Coronary artery (tissue), 2 donors: ENCODE measurements at regions not wholly inside any gene's neighbourhood (a gene's known extent, or its start where the extent isn't known, plus 50 kb on each side); places are given as distances from the start of the nearest gene placed in this dataset.

Source experiments
- DNase-seq: peaks from one replicate; pipeline ENCODE4 v3.0.0-alpha.2; 2017; ENCODE audit warnings: low spot score
- H3K27ac ChIP-seq, 2 donors: fragments of 200-600 bp; sonication (generic); one replicate each; pipeline ENCODE4 v1.5.1; 2016 to 2019
- H3K4me3 ChIP-seq: fragments of 200-600 bp; sonication (generic); 2 replicates; pipeline ENCODE4 v1.5.1; 2016; ENCODE audit warnings: mild to moderate bottlenecking, moderate library complexity
- CTCF ChIP-seq: fragments of 200-600 bp; sonication (generic); IDR thresholded peaks from one replicate; pipeline ENCODE4 v1.5.1; 2019; ENCODE audit warnings: antibody characterized with exemption

- no peak for TF ChIP-seq CTCF
- DNase-seq, result no peak
- Histone ChIP-seq H3K4me3 (no peak overlapping the region), H3K27ac (no peak overlapping the region)
These were observed 1555.4 kb upstream of the ADGRL3 start for GRCh38 chr4:59644765-59645164.

- no peak for DNase-seq
- H3K4me3 ChIP-seq, result no peak overlapping the region
- TF ChIP-seq CTCF, result no peak
- no peak overlapping the region for H3K27ac ChIP-seq
These were observed 1554.0 kb upstream of the ADGRL3 start for GRCh38 chr4:59646082-59646481.

GRCh38 chr4:59647011-59647410 is 1553.1 kb upstream of the ADGRL3 start:
- H3K27ac ChIP-seq, result no peak overlapping the region
- DNase-seq, result no peak
- TF ChIP-seq CTCF, result no peak
- no peak overlapping the region for H3K4me3 ChIP-seq

GRCh38 chr4:59647500-59647899 is 1552.6 kb upstream of the ADGRL3 start:
- H3K27ac ChIP-seq, result no peak overlapping the region
- no peak for TF ChIP-seq CTCF
- no peak overlapping the region for H3K4me3 ChIP-seq
- no peak for DNase-seq

- no peak for DNase-seq
- H3K27ac ChIP-seq, result no peak overlapping the region
- no peak for TF ChIP-seq CTCF
- H3K4me3 ChIP-seq, result no peak overlapping the region
These were observed 1549.3 kb upstream of the ADGRL3 start for GRCh38 chr4:59650861-59651260.

- no peak for DNase-seq
- no peak for TF ChIP-seq CTCF
- Histone ChIP-seq H3K4me3 (no peak overlapping the region), H3K27ac (no peak overlapping the region)
These were observed 1544.1 kb upstream of the ADGRL3 start for GRCh38 chr4:59655996-59656395.

GRCh38 chr4:59664771-59665170 is 1535.4 kb upstream of the ADGRL3 start:
- DNase-seq, result no peak
- TF ChIP-seq CTCF, result no peak

More at GRCh38 chr4:59664771-59665170, 1535.4 kb upstream of the ADGRL3 start:
- Histone ChIP-seq H3K27ac (no peak overlapping the region), H3K4me3 (no peak overlapping the region)
